HG03045 (cell line): ENCODE measurements at regions not wholly inside any gene's neighbourhood (a gene's known extent, or its start where the extent isn't known, plus 50 kb on each side); places are given as distances from the start of the nearest gene placed in this dataset.

Source experiments
- ATAC-seq: cut with Tn5 transposase; IDR thresholded peaks from one replicate; pipeline ENCODE4 v1.9.1; 2021; ENCODE audit warnings: mild to moderate bottlenecking, moderate library complexity; ENCODE audit not compliant: unreplicated experiment

DNA sequence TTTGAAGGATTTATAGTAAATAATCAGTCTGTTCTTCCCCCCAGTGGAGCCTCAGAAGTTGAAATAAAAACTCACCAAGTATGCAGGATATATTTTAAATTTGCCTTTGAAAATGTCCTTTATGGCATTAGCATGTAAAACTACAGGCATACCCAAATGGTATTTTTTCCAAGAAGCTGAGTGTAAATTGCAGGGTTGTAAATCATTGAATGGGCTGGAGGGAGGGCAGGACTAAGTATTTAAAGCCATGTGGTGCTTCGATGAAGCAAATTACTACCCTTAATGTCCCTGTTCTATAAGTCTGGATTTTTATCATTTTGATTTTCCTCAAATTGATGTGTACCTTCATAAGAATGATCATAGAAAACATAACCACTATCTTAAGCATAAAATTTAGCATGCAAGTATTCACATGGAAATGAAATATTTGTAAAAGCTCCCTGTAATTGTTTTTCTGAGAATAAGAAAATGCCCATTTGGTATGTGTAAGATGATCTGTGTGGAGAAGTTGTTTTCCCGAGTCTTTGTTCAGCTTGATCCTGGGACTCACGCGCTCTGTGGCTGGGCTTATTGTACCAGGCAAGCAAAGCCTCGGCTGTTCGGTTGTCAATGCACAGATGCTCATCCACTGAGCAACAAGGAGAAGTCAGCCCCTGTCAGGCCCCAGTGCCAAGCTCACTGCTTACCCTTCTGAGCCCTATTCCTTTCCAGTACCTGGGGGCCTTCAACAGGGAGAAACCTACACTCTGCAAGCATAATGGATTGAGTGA is 66.7 kb downstream of the CD164 start:
- no peak for ATAC-seq

DNA sequence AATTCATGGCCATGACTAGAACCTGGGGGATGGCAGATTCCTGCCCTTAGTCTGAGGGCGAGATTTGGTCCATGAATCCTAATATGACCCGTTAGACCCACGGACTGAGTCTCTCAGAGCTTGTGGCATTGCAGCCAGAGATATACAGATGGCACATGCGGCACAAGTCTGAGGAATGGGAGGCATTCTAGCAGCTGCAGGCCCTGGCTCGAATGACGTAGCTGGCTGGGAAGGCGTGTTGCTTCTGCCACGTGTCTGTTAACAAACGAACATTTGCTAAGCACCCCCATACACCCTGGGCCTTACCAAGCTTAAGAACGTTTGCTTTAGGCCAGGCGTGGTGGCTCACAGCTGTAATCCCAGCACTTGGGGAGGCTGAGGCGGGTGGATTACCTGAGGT is 68.0 kb downstream of the CD164 start:
- ATAC-seq: no peak

DNA sequence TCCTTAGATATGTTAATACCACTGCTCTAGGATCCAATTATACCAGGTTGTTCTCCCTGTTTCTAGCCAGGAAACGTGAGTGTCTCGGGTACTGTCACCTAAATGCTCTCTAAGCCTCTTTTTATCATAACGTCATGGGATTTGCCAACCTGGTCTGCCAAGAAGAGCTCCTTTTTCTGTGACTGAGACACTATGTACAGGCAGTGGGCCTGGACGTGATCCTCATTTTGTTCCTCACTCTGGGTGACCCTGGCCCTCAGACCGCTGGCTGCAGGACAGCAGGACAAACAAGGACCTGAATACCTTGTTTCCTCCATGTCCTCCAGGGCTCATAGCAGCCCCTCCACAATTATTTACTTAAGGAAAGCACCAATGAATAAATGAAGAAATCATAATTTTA is 69.1 kb downstream of the CD164 start:
- ATAC-seq: no peak

DNA sequence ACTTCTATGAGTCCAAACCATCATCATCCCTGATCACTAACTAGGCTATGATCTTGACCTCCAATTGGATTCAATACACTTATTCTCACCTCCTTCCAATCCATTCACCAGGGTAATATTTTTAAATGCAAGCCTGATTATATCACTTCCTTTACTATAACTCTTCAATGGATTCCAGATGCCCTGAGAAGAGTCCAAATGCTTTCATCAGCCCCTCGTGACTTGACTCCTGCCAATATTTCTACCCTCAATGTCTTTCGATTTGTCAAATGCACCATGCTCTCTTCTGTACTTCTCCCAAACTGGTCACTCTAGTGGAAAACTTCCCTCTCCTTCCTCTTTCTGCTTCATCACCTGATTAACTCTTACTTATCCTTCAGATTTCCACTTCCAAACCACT is 70.8 kb downstream of the CD164 start:
- no peak for ATAC-seq

DNA sequence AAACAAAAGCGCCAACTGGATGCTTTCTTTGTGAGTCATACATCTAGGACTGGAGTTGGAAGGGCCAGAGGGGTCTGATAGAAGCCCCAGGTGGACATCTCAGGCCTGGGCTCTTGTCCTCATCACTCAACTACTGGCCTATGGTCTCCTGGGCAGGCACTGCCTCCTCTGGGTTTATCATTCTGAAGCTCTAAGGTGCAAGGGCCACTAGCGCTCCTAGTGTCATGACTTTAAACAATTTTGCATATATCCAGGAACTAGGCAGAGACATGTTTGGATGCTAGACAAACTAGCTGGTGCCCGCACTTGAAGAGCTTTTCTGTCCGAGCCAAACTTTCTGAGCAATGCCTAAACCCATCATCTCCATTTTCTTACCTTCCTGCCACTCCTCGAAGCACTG is 72.3 kb downstream of the CD164 start:
- no peak for ATAC-seq

DNA sequence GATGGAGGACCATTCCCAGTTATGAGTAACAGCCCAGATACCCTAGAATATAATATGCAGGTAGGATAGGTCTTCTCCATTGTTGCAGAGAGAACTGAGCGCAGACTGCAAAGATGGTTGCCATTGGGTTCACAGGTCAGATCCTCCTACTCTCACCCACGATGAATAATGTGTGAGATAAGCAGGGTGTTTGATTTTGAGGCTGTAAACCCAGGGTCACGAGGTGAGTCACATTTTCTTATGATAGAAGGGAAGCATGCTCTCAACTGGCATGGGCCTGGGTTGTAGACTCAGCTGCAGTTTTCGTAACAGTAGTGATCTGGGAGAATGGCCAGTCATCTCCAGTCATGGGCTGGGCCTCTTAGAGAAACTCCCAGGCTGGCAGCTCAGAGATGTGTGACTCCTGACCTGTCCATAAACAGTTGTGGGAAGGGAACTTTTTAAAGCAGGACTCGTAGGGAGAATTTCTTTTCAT is 74.2 kb downstream of the CD164 start:
- ATAC-seq: no peak

DNA sequence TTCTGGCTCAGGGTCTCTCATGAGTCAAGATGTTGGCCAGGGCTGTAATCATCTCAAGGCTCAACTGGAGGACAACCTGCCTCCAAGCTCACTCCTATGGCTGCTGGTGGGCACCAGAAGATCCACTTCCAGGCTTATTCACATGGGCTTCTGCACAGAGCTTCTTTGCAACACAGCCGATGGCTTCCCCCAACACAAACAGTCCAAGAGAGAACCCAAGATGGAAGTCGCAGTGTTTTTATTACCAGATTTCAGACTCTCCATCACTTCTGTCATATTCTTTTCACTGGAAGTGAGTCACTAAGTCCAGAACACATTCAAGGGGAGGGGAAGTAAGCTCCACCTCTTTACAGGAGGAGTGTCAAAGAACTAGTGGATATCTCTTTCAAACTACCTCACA is 75.5 kb downstream of the CD164 start:
- ATAC-seq: no peak

DNA sequence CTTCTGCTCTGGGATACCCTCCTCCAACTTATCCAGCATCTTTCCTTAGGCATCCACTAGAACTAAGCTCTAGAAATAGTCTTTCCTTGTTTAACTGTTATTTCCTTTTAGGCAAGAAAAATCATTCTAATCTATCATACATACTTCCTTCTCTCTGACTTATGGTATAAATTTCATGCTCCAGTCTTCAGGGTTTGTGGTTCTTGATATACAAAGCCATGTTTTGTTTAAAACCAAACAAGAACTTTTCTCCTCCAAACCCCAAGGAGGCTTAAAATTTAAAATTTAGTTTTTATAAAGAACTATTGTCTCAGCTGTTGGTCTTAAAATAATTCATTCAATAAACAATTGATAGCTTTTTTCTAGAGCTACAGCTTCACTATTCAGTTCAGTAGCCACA is 77.2 kb downstream of the CD164 start:
- no peak for ATAC-seq

DNA sequence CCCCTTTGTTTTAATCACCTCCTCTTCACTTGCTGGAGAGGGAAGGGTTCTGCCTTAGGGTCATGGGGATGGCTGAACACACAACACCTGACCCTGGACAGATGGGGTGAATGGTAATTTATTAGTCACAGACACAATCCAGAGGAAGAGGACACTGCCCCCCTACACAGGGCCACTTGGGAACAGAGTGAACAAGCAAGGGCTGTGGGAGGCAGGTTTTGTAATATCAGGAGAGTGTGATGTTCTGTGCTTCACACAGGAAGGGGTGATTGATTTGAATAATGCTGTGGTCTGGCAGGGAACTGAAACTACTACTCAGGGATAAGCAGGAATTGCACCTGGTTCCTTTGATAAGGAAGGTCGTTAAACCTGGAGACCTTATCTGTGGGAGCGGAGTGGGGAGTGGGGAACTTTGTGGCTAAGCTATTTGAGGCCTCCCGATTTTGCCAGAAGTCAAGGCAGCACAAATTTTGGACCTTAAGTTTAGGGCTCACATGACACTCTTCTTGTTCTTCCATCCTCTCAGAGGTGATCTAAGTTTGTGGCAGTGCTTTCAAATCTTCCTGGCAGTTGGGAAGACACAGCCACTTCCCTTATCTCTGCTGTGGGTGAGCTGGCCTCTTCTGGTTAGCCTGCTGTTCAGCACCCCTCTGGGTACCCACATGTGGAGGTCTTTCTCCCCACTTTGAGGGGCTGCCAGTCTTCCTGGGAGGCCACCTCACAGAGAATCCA is 77.8 kb downstream of the CD164 start:
- peak; percentile 47 for ATAC-seq

DNA sequence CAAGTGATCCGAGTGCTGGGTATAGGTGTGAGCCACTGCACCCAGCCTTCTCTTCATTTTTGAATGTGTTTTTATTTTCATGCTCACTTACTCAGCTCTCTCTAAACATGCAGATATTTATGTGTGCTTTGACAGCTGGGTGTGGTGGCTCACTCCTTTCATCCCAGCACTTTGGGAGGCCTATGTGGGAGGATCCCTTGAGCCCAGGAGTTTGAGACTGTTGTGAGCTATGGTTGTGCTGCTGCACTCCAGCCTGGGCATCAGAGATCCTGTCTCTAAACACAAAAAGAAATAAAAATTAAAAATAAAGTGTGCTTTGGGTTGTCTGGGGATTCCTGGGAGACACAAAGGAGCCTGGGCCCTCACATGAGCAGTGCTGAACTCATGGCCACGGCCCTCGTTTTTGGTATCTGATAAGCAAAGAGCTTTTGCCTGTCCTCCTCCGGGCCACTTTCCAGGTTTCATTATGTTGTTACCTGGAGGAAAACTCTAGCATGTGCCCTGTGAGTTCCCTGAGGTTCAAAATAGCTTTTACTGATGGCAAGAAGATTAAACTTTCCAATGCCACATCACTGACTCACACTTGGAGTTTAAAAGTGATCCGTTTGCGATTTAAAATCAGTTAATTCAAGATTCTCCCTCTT is 78.5 kb downstream of the CD164 start:
- no peak for ATAC-seq

DNA sequence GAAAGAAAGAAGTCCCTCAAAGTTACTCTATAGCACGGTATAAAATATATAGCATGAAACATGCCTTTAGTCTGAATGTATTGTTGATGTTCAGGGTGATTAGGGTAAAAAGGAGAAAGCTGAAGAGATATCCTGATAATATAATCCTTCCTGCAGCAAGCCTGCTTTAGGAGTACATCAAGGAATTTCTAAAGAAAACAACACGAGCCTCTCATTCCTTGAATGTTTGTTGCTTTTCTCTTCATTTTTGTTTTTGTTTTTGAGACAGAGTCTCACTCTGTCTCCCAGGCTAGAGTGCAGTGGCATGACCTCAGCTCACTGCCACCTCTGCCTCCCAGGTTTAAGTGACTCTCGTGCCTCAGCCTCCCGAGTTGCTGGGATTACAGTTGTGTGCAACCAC is 79.1 kb downstream of the CD164 start:
- ATAC-seq: no peak

DNA sequence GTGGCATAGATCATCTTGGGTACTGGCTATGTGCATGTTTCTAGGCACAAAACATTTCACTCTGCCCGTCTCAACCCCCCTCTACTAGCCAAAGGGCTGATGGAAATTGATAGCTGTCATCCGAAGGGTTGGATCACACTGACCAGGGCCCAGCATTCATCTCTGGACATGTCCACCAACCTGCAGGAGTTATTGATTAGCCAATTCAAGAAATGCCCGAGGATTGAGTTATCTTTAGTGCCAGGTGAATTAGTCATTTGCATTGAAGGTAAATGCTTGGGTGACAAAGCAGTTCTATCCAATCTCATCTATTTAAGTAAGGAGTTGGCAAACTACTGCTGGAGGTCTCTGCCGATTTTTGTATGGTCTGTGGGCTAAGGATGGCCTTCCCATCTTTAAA is 80.1 kb downstream of the CD164 start:
- ATAC-seq: no peak

DNA sequence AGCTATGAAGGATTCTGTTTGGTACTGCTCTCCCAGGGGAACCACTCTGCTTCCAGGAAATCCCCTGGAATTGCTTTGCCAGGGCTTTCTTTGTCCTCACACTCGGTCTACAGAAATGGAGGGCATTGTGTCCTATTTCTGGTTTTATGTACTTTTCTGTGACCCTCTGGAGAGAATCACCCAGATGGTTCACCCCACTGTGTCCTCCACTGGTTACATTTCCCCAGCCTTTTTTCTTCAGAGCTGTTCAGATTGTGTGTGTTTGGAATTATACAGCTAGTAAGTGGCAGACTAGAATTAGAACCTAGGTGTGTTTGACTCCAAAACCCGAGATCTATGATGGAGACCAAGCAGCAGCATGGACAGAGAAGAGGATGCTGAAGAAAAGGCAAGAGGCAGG is 80.8 kb downstream of the CD164 start:
- no peak for ATAC-seq

DNA sequence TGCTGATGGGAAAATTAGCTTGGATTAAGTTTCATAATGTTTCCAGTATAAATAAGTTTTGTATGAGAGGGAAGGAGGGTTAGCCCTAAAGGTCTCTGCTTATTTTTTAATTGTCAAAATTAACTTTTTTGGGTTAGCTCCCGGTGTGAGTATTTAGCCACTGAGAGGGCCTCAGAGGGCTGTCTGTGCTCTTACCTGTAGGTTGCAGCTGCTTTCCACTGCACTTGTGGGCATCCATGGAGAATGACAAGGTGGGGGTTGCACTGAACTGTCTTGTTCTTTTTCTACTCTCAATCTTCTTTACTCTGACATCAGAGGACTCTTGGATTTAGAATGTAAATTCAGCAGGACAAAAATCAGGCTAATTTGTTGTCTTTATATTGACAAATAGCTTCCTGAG is 81.4 kb downstream of the CD164 start:
- no peak for ATAC-seq

DNA sequence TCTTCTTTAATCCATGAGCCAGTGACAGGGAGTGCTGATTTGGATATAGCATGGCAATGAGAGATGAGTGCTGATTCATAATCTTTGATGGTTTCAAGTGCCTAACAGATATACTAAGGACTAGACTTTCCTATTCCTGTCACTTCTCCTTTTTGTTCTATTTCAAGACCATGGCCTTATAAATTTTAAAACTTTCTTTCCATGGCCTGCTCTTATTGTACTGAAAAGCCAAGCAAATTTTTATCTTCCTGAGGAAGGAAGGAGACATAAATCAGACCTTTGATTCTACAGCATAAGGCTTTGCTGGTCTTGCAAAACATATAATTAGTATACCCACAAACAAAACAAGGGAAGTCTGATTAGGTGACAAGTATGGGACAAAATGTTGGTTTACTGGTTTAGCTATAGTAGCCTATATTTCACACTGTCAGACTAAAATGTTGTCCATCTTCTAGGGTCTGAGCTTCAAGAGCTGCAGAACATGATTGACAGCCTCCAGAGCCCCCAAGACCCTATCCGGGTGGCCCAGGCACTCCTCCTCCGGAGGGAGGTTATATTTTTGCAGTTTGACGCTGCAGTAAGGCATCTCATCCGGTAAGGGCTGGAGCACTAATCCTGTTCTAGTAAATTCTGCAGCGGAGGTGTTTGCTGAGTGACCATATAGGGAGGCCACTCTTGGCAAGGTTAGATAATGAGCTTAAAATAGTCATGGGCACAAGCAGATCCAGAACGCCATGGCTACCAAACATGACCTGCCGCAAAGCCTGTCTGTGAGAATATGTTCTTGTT is 82.3 kb downstream of the CD164 start:
- ATAC-seq: no peak

DNA sequence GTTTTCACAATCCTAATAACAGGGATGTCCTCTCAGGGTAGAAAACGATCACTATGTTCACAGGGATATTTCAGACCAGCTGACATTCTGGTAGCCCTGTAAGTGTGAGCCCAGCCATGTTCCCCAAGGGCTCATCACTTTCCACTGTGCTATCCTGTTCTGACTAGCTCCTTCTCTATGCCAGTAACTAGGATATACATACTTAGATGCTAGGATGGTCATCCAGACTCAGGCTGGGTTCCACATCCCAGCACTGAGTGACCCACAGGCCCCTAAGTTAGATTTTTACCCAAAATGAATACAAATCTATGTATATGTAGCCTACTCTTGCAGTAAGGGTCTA is 83.0 kb downstream of the CD164 start:
- no peak for ATAC-seq

DNA sequence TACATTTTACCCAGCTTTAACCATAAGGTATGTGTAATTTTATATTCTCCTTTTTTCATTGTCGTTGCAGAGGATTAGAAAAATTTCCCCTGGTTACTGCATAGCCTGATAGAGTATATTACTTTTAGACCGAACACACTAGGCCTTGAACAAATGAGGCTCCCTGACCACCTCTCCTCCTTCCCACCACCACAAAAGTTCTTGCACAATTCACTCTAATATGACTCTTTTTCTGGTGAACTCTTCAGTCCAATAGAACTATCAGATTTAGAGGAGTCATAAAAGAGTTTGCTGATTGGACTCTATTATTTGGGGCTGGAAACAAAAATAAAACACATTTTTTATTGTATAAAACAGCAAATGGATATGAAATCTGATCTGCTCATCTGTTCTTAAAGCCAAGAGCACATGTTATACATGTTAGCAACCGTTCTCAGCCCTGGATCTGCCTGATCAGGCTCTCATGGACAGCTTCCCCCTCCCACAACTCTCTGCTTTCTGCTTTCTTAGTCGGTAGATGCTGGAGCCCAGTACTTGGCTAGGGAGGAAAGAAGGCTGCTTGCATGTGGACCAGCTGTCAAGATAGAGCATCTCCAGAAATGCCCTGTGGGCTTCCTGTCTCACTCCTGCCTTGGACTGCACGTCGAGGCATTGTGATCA is 83.5 kb downstream of the CD164 start:
- no peak for ATAC-seq

DNA sequence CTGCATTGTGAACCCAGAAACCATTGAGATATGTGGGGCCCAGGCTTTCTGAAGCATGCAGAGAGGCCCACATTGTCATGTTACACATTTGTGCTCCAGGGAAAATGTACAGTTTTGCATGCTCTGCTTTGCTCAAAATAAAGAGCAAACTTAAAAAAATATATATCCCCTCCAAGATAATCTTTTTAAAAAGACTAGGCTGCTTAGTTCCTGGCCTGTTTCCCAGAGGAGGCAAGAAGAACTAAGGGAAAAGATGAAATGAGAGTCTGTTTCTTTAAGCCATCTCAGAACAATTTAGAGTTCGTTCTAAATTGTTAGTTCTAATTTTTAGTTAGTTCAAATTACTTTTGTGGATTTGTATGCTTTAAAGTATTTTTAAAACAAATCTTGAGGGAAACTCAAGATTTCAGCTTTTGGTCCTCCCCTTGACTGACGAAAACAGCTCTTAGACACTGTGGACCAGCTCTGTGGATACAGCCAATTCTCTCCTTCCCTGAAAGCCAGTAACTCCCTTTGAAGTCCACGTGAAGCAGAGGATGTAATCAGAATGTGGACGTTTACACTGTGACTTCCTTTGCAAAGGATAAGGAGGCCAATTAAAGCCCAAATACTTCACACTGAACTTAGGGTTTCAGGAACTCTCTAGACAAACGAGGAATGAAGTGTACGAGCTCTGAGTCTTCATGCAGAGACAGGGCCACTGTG is 84.7 kb downstream of the CD164 start:
- ATAC-seq: no peak

DNA sequence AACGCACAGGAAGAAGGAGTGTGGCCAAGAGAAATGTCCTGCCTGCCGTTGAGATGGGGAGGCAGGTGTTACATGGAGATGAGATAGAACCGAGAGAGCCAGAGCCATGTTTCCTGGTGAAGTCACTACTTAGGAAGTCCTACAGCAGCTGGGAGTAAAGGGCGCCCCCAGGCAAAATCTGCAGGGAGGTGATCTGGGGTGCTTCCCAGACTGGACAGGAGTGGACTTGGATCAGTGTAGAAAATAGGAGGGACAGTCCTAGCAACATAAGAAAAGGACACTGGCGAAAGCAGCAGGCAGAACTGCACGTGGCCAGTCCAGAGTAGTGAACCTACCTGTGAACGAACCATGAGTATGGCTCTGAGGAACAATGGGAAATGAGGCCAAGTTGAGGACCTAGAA is 85.3 kb downstream of the CD164 start:
- no peak for ATAC-seq

DNA sequence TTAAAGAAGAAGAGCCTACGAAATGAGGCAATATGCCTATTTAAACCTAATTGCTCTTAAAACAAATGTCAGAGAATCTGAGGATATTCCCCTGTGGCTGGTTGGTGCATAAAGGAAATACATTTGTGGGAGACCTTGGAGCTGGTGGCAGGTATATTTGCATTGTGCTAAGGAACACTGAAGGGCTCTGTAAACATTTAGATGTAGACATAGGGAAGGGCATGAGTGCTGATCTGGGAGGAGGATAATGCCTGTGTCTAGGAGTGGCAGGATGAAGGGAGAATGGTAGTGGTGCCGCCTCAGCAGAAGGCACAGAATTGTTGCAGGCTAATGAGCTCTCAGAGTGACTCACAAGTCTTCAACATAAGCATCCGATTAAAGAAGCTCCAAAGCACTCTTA is 85.8 kb downstream of the CD164 start:
- ATAC-seq: no peak
